ENCODE measurements at regions not wholly inside any gene's neighbourhood (a gene's known extent, or its start where the extent isn't known, plus 50 kb on each side); places are given as distances from the start of the nearest gene placed in this dataset.
"Not testable (repeated sequence)": the region's sequence is repeated elsewhere in the genome, so short reads cannot be mapped to it uniquely, and the experiment has no call there.

GRCh38 chr14:84446250-84446649, 1083.7 kb upstream of the FLRT2 start:
- no peaks in the 10 kb centered on the region for H3K9me3 ChIP-seq (ENCODE audit: control insufficient read depth in 2 of 2, low read length in 2 of 2)
- no peak overlapping the region for H3K4me3 ChIP-seq (ENCODE audit: low read length in 2 of 2)
- H3K4me1 ChIP-seq (ENCODE audit: control insufficient read depth, insufficient read depth, low read length), result no peaks in the 10 kb centered on the region
- H3K27ac ChIP-seq (ENCODE audit: low read length), result no peak overlapping the region
- no peaks in the 10 kb centered on the region for H3K36me3 ChIP-seq (ENCODE audit: control insufficient read depth in 2 of 2, insufficient read depth in 2 of 2, low read length in 2 of 2)
- no peaks in the 10 kb centered on the region for H3K27me3 ChIP-seq (ENCODE audit: control insufficient read depth in 1 of 2, insufficient read depth in 2 of 2, low read length in 2 of 2)
- H3K9ac ChIP-seq (ENCODE audit: low read length in 2 of 2), result no peak overlapping the region

- no peaks in the 10 kb centered on the region for H3K36me3 ChIP-seq (ENCODE audit: control insufficient read depth in 2 of 2, insufficient read depth in 2 of 2, low read length in 2 of 2)
- H3K27me3 ChIP-seq (ENCODE audit: control insufficient read depth in 1 of 2, insufficient read depth in 2 of 2, low read length in 2 of 2), result no peaks in the 10 kb centered on the region
- no peak overlapping the region for H3K4me3 ChIP-seq (ENCODE audit: low read length in 2 of 2)
- no peaks in the 10 kb centered on the region for H3K9me3 ChIP-seq (ENCODE audit: control insufficient read depth in 2 of 2, low read length in 2 of 2)
- no peaks in the 10 kb centered on the region for H3K4me1 ChIP-seq (ENCODE audit: control insufficient read depth, insufficient read depth, low read length)
- no peak overlapping the region for H3K27ac ChIP-seq (ENCODE audit: low read length)
- H3K9ac ChIP-seq (ENCODE audit: low read length in 2 of 2), result no peak overlapping the region
Observed at GRCh38 chr14:84453307-84453950, 1076.5 kb upstream of the FLRT2 start.

GRCh38 chr14:84454114-84454513, 1075.8 kb upstream of the FLRT2 start:
- Histone ChIP-seq H3K9me3 (ENCODE audit: control insufficient read depth in 2 of 2, low read length in 2 of 2) (no peaks in the 10 kb centered on the region), H3K36me3 (ENCODE audit: control insufficient read depth in 2 of 2, insufficient read depth in 2 of 2, low read length in 2 of 2) (no peaks in the 10 kb centered on the region), H3K27me3 (ENCODE audit: control insufficient read depth in 1 of 2, insufficient read depth in 2 of 2, low read length in 2 of 2) (no peaks in the 10 kb centered on the region), H3K4me3 (ENCODE audit: low read length in 2 of 2) (no peak overlapping the region), H3K9ac (ENCODE audit: low read length in 2 of 2) (no peak overlapping the region), H3K27ac (ENCODE audit: low read length) (no peak overlapping the region), H3K4me1 (ENCODE audit: control insufficient read depth, insufficient read depth, low read length) (no peaks in the 10 kb centered on the region)

- no peak overlapping the region for H3K4me3 ChIP-seq (ENCODE audit: low read length in 2 of 2)
- H3K4me1 ChIP-seq (ENCODE audit: control insufficient read depth, insufficient read depth, low read length), result no peaks in the 10 kb centered on the region
- H3K9me3 ChIP-seq (ENCODE audit: control insufficient read depth in 2 of 2, low read length in 2 of 2), result no peaks in the 10 kb centered on the region
- H3K9ac ChIP-seq (ENCODE audit: low read length in 2 of 2), result no peak overlapping the region
- H3K27me3 ChIP-seq (ENCODE audit: control insufficient read depth in 1 of 2, insufficient read depth in 2 of 2, low read length in 2 of 2), result no peaks in the 10 kb centered on the region
- H3K27ac ChIP-seq (ENCODE audit: low read length), result no peak overlapping the region
- no peaks in the 10 kb centered on the region for H3K36me3 ChIP-seq (ENCODE audit: control insufficient read depth in 2 of 2, insufficient read depth in 2 of 2, low read length in 2 of 2)
Observed at GRCh38 chr14:84456946-84457345, 1073.0 kb upstream of the FLRT2 start.

- H3K9ac ChIP-seq (ENCODE audit: low read length in 2 of 2), result no peak overlapping the region
- no peaks in the 10 kb centered on the region for H3K9me3 ChIP-seq (ENCODE audit: control insufficient read depth in 2 of 2, low read length in 2 of 2)
- H3K27ac ChIP-seq (ENCODE audit: low read length), result no peak overlapping the region
- H3K36me3 ChIP-seq (ENCODE audit: control insufficient read depth in 2 of 2, insufficient read depth in 2 of 2, low read length in 2 of 2), result no peaks in the 10 kb centered on the region
- no peak overlapping the region for H3K4me3 ChIP-seq (ENCODE audit: low read length in 2 of 2)
- H3K27me3 ChIP-seq (ENCODE audit: control insufficient read depth in 1 of 2, insufficient read depth in 2 of 2, low read length in 2 of 2), result no peaks in the 10 kb centered on the region
- H3K4me1 ChIP-seq (ENCODE audit: control insufficient read depth, insufficient read depth, low read length), result no peaks in the 10 kb centered on the region
Observed at GRCh38 chr14:84458881-84459280, 1071.1 kb upstream of the FLRT2 start.

GRCh38 chr14:84465880-84466279, 1064.1 kb upstream of the FLRT2 start:
- H3K9ac ChIP-seq (ENCODE audit: low read length in 2 of 2), result no peak overlapping the region
- H3K27me3 ChIP-seq (ENCODE audit: control insufficient read depth in 1 of 2, insufficient read depth in 2 of 2, low read length in 2 of 2), result no peaks in the 10 kb centered on the region
- no peaks in the 10 kb centered on the region for H3K4me1 ChIP-seq (ENCODE audit: control insufficient read depth, insufficient read depth, low read length)
- no peak overlapping the region for H3K27ac ChIP-seq (ENCODE audit: low read length)
- no peaks in the 10 kb centered on the region for H3K9me3 ChIP-seq (ENCODE audit: control insufficient read depth in 2 of 2, low read length in 2 of 2)
- H3K4me3 ChIP-seq (ENCODE audit: low read length in 2 of 2), result no peak overlapping the region
- H3K36me3 ChIP-seq (ENCODE audit: control insufficient read depth in 2 of 2, insufficient read depth in 2 of 2, low read length in 2 of 2), result no peaks in the 10 kb centered on the region

GRCh38 chr14:84468153-84468552, 1061.8 kb upstream of the FLRT2 start:
- H3K27ac ChIP-seq (ENCODE audit: low read length), result no peak overlapping the region
- no peaks in the 10 kb centered on the region for H3K36me3 ChIP-seq (ENCODE audit: control insufficient read depth in 2 of 2, insufficient read depth in 2 of 2, low read length in 2 of 2)

GRCh38 chr14:84477996-84478395, 1051.9 kb upstream of the FLRT2 start:
- no peak overlapping the region for H3K4me3 ChIP-seq (ENCODE audit: low read length in 2 of 2)
- H3K9ac ChIP-seq (ENCODE audit: low read length in 2 of 2), result no peak overlapping the region
- no peaks in the 10 kb centered on the region for H3K4me1 ChIP-seq (ENCODE audit: control insufficient read depth, insufficient read depth, low read length)
- no peaks in the 10 kb centered on the region for H3K9me3 ChIP-seq (ENCODE audit: control insufficient read depth in 2 of 2, low read length in 2 of 2)
- H3K27me3 ChIP-seq (ENCODE audit: control insufficient read depth in 1 of 2, insufficient read depth in 2 of 2, low read length in 2 of 2), result no peaks in the 10 kb centered on the region
- H3K36me3 ChIP-seq (ENCODE audit: control insufficient read depth in 2 of 2, insufficient read depth in 2 of 2, low read length in 2 of 2), result no peaks in the 10 kb centered on the region
- no peak overlapping the region for H3K27ac ChIP-seq (ENCODE audit: low read length)

More at GRCh38 chr14:84468153-84468552, 1061.8 kb upstream of the FLRT2 start:
- Histone ChIP-seq H3K4me1 (ENCODE audit: control insufficient read depth, insufficient read depth, low read length) (no peaks in the 10 kb centered on the region), H3K27me3 (ENCODE audit: control insufficient read depth in 1 of 2, insufficient read depth in 2 of 2, low read length in 2 of 2) (no peaks in the 10 kb centered on the region), H3K9ac (ENCODE audit: low read length in 2 of 2) (no peak overlapping the region), H3K4me3 (ENCODE audit: low read length in 2 of 2) (no peak overlapping the region), H3K9me3 (ENCODE audit: control insufficient read depth in 2 of 2, low read length in 2 of 2) (no peaks in the 10 kb centered on the region)

GRCh38 chr14:84482256-84483071, 1047.5 kb upstream of the FLRT2 start:
- Histone ChIP-seq H3K27ac (ENCODE audit: low read length) (no peak overlapping the region), H3K4me3 (ENCODE audit: low read length in 2 of 2) (no peak overlapping the region), H3K4me1 (ENCODE audit: control insufficient read depth, insufficient read depth, low read length) (no peaks in the 10 kb centered on the region), H3K9me3 (ENCODE audit: control insufficient read depth in 2 of 2, low read length in 2 of 2) (no peaks in the 10 kb centered on the region), H3K9ac (ENCODE audit: low read length in 2 of 2) (no peak overlapping the region), H3K36me3 (ENCODE audit: control insufficient read depth in 2 of 2, insufficient read depth in 2 of 2, low read length in 2 of 2) (no peaks in the 10 kb centered on the region), H3K27me3 (ENCODE audit: control insufficient read depth in 1 of 2, insufficient read depth in 2 of 2, low read length in 2 of 2) (no peaks in the 10 kb centered on the region)

GRCh38 chr14:84483072-84483420, 1046.9 kb upstream of the FLRT2 start:
- Histone ChIP-seq H3K36me3 (ENCODE audit: control insufficient read depth in 2 of 2, insufficient read depth in 2 of 2, low read length in 2 of 2) (no peaks in the 10 kb centered on the region), H3K4me1 (ENCODE audit: control insufficient read depth, insufficient read depth, low read length) (no peaks in the 10 kb centered on the region), H3K27me3 (ENCODE audit: control insufficient read depth in 1 of 2, insufficient read depth in 2 of 2, low read length in 2 of 2) (no peaks in the 10 kb centered on the region), H3K9ac (ENCODE audit: low read length in 2 of 2) (no peak overlapping the region), H3K9me3 (ENCODE audit: control insufficient read depth in 2 of 2, low read length in 2 of 2) (no peaks in the 10 kb centered on the region), H3K27ac (ENCODE audit: low read length) (no peak overlapping the region), H3K4me3 (ENCODE audit: low read length in 2 of 2) (no peak overlapping the region)

GRCh38 chr14:84484243-84484642, 1045.7 kb upstream of the FLRT2 start:
- H3K36me3 ChIP-seq (ENCODE audit: control insufficient read depth in 2 of 2, insufficient read depth in 2 of 2, low read length in 2 of 2); H3K9ac ChIP-seq (ENCODE audit: low read length in 2 of 2); H3K27ac ChIP-seq (ENCODE audit: low read length); H3K4me3 ChIP-seq (ENCODE audit: low read length in 2 of 2); H3K4me1 ChIP-seq (ENCODE audit: control insufficient read depth, insufficient read depth, low read length); H3K27me3 ChIP-seq (ENCODE audit: control insufficient read depth in 1 of 2, insufficient read depth in 2 of 2, low read length in 2 of 2); H3K9me3 ChIP-seq (ENCODE audit: control insufficient read depth in 2 of 2, low read length in 2 of 2): not testable (repeated sequence)
